ENCODE measurements at regions not wholly inside any gene's neighbourhood (a gene's known extent, or its start where the extent isn't known, plus 50 kb on each side); places are given as distances from the start of the nearest gene placed in this dataset.

DNA sequence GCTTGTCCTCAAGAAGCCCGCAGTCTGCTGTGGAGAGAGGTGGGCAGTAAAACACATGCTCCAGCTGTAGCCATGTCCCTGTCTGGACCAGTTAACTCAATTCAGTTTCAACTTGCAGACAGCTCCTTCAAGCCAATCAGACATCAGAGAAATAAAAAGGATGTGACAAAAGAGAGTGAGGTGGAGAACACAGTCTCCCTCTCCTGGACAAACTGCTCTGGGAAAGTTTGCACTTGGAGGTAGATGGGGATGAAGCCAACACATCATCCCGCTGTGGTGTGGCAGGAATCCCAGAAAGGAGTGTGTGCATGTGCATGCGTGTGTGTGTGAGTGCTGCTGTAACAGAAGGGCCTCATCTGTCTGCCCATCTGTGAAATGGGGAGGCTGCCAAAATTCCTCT lies 358.6 kb upstream of the ASIC2 start:
- Mint-ChIP-seq H3K36me3 (no peaks in the 10 kb centered on the region), H3K9me3 (no peaks in the 10 kb centered on the region), H3K27ac (no peak overlapping the region), H3K27me3 (peaks cover 44% of the 10 kb centered on the region), H3K4me3 (no peak overlapping the region), H3K4me1 (ENCODE audit: unreplicated experiment) (peaks cover 4% of the 10 kb centered on the region)
- TF ChIP-seq, protein P1, sequence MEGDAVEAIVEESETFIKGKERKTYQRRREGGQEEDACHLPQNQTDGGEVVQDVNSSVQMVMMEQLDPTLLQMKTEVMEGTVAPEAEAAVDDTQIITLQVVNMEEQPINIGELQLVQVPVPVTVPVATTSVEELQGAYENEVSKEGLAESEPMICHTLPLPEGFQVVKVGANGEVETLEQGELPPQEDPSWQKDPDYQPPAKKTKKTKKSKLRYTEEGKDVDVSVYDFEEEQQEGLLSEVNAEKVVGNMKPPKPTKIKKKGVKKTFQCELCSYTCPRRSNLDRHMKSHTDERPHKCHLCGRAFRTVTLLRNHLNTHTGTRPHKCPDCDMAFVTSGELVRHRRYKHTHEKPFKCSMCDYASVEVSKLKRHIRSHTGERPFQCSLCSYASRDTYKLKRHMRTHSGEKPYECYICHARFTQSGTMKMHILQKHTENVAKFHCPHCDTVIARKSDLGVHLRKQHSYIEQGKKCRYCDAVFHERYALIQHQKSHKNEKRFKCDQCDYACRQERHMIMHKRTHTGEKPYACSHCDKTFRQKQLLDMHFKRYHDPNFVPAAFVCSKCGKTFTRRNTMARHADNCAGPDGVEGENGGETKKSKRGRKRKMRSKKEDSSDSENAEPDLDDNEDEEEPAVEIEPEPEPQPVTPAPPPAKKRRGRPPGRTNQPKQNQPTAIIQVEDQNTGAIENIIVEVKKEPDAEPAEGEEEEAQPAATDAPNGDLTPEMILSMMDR (conservative IDR thresholded peaks at IDR 0.05), result peak; percentile 42
- DNase-seq (ENCODE audit: extremely low spot score, unreplicated experiment), result no peak

DNA sequence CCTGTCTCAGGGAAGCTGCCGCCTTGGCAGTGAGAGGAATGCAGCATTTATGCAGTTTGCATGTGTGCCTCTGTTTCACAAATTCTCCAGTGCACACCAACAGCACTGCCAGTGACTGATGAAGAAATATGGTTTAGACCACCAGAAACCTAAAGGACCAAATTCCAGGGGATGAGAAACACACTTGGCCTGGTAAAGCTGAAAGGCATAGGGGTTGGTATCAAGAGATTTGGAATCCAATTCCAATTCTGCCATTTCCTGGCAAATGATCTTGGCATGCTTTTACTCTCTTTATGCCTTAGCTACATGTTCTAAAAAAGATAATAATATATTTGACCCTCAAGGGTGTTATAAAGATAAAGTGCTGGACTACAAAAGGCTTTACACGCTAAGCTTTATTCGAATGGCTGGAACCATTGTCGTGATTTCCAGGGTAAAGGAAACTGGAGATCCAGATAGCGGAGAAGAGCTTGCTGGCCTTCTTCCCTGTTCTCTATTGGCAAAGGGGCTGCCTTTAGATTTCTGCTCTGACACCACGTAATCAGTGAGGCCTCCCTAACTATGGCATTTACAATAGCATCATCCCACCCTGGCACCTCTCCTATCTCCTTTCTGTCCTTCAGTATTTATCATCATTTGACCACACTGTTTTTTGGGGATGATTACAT lies 359.8 kb upstream of the ASIC2 start:
- Mint-ChIP-seq H3K27me3 (peaks cover 39% of the 10 kb centered on the region), H3K27ac (no peak overlapping the region), H3K36me3 (no peaks in the 10 kb centered on the region), H3K4me3 (no peak overlapping the region), H3K9me3 (no peaks in the 10 kb centered on the region), H3K4me1 (ENCODE audit: unreplicated experiment) (peaks cover 10% of the 10 kb centered on the region)
- DNase-seq (ENCODE audit: extremely low spot score, unreplicated experiment), result no peak
- TF ChIP-seq, protein P1 (conservative IDR thresholded peaks at IDR 0.05), result no peak

DNA sequence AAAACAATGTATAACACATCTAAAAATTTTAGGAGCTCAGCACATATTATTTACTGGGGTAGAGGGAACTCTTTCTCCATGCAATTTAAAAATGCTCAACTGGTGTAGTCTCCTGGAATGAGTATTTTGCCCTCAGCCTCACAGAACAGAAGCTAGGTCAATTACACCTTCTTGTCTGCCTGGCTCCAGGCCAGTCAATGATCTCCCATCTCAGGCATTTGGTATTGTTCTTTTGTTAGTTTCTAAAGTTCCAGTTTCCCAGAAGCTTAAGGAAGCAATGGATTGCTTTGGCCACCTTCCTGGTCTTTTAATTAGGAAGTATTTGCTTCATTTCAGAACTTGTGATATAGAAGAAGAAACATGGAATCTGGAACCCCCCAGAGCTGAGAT lies 360.3 kb upstream of the ASIC2 start:
- Mint-ChIP-seq H3K27ac (no peak overlapping the region), H3K36me3 (no peaks in the 10 kb centered on the region), H3K9me3 (no peaks in the 10 kb centered on the region), H3K4me1 (ENCODE audit: unreplicated experiment) (peaks cover 7% of the 10 kb centered on the region), H3K4me3 (no peak overlapping the region), H3K27me3 (peaks cover 37% of the 10 kb centered on the region)
- no peak for DNase-seq (ENCODE audit: extremely low spot score, unreplicated experiment)
- TF ChIP-seq, protein P1 (conservative IDR thresholded peaks at IDR 0.05), result no peak

DNA sequence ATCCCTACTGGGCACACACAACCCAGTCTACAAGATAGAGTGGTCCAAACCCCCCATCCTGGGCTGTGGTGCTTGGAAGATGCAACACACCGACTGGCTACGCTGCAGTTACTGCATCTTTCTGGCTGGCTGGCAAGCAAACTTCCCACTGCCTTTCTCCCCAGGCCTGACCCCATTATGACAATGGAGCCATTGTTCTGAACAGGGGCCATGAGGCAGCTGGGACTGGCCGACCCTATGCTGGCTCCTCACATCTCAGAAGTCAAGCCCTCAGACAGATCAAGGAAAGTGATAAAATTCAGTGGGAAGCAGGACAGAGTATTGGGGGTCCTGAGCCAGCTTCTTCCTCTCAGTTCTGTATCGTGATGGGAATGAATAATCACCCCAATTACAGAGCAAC lies 364.1 kb upstream of the ASIC2 start:
- no peak overlapping the region for H3K4me3 Mint-ChIP-seq
- H3K4me1 Mint-ChIP-seq (ENCODE audit: unreplicated experiment), result peaks cover 7% of the 10 kb centered on the region
- DNase-seq (ENCODE audit: extremely low spot score, unreplicated experiment), result no peak
- H3K36me3 Mint-ChIP-seq, result no peaks in the 10 kb centered on the region
- no peak overlapping the region for H3K27ac Mint-ChIP-seq
- H3K27me3 Mint-ChIP-seq, result peaks cover 25% of the 10 kb centered on the region
- no peaks in the 10 kb centered on the region for H3K9me3 Mint-ChIP-seq
- TF ChIP-seq, protein P1 (conservative IDR thresholded peaks at IDR 0.05), result no peak

DNA sequence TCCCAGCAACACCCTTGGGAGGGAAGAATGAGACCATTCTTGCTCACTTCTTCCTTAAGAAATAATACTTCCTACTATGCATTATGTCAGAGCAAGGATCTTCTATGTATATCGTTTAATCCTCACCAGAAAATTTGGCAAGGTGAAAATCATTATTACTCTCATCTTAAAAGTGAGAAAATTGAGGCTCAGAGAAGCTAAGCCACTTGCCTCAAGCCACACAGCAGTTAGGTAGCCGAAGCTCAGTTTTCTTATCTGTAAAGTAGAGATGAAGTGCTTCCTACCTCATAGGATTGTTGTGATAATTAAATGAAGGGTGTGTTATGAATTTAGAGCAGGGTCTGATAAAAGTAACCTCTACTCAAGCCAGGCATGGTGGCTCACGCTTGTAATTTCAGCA lies 368.9 kb upstream of the ASIC2 start:
- H3K36me3 Mint-ChIP-seq, result no peaks in the 10 kb centered on the region
- H3K27ac Mint-ChIP-seq, result no peak overlapping the region
- H3K9me3 Mint-ChIP-seq, result no peaks in the 10 kb centered on the region
- TF ChIP-seq, protein P1 (conservative IDR thresholded peaks at IDR 0.05), result no peak
- no peak for DNase-seq (ENCODE audit: extremely low spot score, unreplicated experiment)
- peaks cover 20% of the 10 kb centered on the region for H3K27me3 Mint-ChIP-seq
- H3K4me1 Mint-ChIP-seq (ENCODE audit: unreplicated experiment), result peaks cover 11% of the 10 kb centered on the region
- H3K4me3 Mint-ChIP-seq, result no peak overlapping the region
